Uterus (tissue), 3 donors: ENCODE measurements at regions not wholly inside any gene's neighbourhood (a gene's known extent, or its start where the extent isn't known, plus 50 kb on each side); places are given as distances from the start of the nearest gene placed in this dataset.

Source experiments
- DNase-seq, 2 donors: peaks; one replicate each; pipeline ENCODE4 v3.0.0-alpha.2; 2019 to 2020
- H3K27ac ChIP-seq, 2 donors: fragments of 200-600 bp; sonication (generic); 1 replicate in 1 of 2; 2 replicates in 1 of 2; pipeline ENCODE4 v1.5.1; 2016 to 2018
- H3K27me3 ChIP-seq, 2 donors: fragments of 200-600 bp; sonication (generic); one replicate each; pipeline ENCODE4 v1.5.1; 2018 to 2019; ENCODE audit warnings: control low read depth in 1 of 2
- H3K36me3 ChIP-seq, 2 donors: fragments of 200-600 bp; sonication (generic); one replicate each; pipeline ENCODE4 v1.5.1; 2019; ENCODE audit warnings: control low read depth in 1 of 2
- H3K4me1 ChIP-seq, 2 donors: fragments of 200-600 bp; sonication (generic); one replicate each; pipeline ENCODE4 v1.5.1; 2018 to 2019; ENCODE audit warnings: control low read depth in 1 of 2
- H3K4me3 ChIP-seq, 2 donors: fragments of 200-600 bp; sonication (generic); 1 replicate in 1 of 2; 2 replicates in 1 of 2; pipeline ENCODE4 v1.5.1; 2018 to 2019; ENCODE audit warnings: mild to moderate bottlenecking in 1 of 2
- H3K9me3 ChIP-seq, 2 donors: fragments of 200-600 bp; sonication (generic); one replicate each; pipeline ENCODE4 v1.5.1; 2019; ENCODE audit warnings: control low read depth in 1 of 2
- POLR2A ChIP-seq, 2 donors: fragments of 450-650 bp; IDR thresholded peaks; one replicate each; pipeline ENCODE4 v1.6.1; 2016; ENCODE audit warnings: antibody characterized with exemption in 2 of 2, mild to moderate bottlenecking in 1 of 2, moderate library complexity in 1 of 2
- intact Hi-C: fragments of 100-400 bp; cut with DNase I; formaldehyde crosslinking; loops from one replicate; pipeline ENCODE4 v1.15.1; 2023; ENCODE audit warnings: low total_unique reads
- TF ChIP-seq, protein P1 (sequence below), 4 experiments: fragments of 200-600 bp in 2 of 4; fragments of 450-650 bp in 2 of 4; sonication (generic) in 2 of 4; IDR thresholded peaks; one replicate each; pipeline ENCODE4 v1.5.1; 2016 to 2019; ENCODE audit warnings: antibody characterized with exemption in 4 of 4, mild to moderate bottlenecking in 2 of 4, moderate library complexity in 1 of 4
- donor health status: DM: yes; HTN: yes; CAD: no.

DNA sequence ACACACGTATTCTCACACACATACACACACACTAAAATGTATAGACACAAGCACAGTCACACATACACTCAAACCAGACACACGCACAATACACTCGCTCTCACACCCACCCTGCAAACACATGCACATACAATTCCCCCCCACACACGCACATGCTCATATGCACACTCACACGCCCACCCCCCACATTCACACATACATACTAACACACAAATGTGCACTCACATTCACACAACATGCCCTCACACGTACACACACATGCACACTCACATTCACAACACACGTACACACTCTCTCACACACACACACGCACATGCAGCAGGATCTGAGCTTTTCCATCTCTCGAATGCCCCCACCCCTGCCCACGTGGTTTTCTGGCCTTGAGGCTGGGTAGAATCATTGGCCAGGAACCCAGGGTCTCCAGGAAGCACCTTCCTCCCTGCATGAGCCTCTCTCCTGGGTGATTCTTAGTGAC, 589.7 kb downstream of the PTPRU start:
- Histone ChIP-seq H3K27ac (no peak overlapping the region), H3K4me3 (no peak overlapping the region), H3K9me3 (no peaks in the 10 kb centered on the region), H3K4me1 (no peaks in the 10 kb centered on the region), H3K27me3 (no peaks in the 10 kb centered on the region), H3K36me3 (no peaks in the 10 kb centered on the region)
- intact Hi-C loops = no loop called here
- no peak for DNase-seq
- TF ChIP-seq, protein P1, sequence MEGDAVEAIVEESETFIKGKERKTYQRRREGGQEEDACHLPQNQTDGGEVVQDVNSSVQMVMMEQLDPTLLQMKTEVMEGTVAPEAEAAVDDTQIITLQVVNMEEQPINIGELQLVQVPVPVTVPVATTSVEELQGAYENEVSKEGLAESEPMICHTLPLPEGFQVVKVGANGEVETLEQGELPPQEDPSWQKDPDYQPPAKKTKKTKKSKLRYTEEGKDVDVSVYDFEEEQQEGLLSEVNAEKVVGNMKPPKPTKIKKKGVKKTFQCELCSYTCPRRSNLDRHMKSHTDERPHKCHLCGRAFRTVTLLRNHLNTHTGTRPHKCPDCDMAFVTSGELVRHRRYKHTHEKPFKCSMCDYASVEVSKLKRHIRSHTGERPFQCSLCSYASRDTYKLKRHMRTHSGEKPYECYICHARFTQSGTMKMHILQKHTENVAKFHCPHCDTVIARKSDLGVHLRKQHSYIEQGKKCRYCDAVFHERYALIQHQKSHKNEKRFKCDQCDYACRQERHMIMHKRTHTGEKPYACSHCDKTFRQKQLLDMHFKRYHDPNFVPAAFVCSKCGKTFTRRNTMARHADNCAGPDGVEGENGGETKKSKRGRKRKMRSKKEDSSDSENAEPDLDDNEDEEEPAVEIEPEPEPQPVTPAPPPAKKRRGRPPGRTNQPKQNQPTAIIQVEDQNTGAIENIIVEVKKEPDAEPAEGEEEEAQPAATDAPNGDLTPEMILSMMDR (IDR thresholded peaks at IDR 0.05) = no peak
- TF ChIP-seq POLR2A (IDR thresholded peaks at IDR 0.05) = no peak

DNA sequence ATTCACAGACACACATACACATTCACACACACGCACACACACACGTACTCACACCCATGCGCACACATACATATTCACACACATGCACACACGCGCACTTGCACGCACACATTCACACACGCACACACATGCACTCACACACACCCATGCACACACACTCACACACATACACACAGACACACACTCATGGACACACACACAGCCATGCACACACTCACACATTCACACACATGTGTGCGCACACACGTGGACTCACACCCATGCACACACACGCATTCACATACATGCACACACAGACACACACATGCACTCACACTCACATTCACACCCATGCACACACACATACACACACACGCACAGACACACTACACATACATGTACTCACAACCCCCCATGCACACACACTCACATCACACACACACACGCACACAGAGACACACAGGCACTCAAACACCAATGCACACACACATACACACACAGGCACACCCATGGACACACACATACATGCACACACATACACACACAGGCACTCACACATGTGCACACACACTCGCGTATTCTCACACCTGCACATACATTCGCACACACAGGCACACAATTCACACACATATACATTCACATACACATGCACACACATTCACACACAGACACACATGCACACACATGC, 589.1 kb downstream of the PTPRU start:
- no peaks in the 10 kb centered on the region for H3K4me1 ChIP-seq
- no peak overlapping the region for H3K27ac ChIP-seq
- no peak for DNase-seq
- no peak overlapping the region for H3K4me3 ChIP-seq
- TF ChIP-seq, protein P1 (IDR thresholded peaks at IDR 0.05) = no peak
- TF ChIP-seq POLR2A (IDR thresholded peaks at IDR 0.05) = no peak
- H3K27me3 ChIP-seq = no peaks in the 10 kb centered on the region
- intact Hi-C loops = no loop called here
- H3K36me3 ChIP-seq = no peaks in the 10 kb centered on the region
- H3K9me3 ChIP-seq = no peaks in the 10 kb centered on the region

DNA sequence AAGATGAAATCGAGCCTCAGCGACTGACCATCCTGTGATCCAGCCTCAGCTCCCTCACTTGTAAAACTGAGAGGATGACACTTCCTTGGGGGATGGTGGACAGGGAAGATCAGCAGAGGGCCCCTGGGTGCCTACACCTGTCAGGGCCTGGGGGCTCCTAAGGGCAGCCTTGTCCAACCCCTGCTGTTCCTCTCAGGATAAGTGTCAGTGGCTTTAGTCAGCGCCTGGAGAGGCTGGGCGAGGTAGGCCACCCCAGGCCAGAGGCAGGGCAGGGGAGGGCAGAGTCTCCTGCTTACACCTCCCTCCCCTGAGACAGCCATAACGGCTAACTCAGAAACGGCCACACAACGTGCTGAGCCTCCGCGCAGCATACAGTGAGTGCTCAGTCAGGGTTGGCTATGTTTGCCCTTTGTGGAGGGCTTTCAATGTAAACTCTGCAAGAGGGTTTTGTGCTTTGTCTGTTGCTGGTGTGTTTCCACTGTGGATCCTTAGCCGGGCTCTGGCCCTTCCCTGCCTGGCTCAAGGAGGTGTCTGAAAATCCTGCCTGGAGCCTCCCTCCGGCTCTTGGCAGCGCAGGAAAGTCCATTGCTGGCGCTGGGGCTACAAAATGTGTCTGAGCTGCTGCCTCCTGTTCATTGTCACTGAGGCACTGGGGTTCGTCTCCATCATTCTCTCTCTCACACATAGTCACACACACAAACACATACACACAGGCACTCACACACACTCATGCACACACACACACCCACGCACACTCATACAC, 588.4 kb downstream of the PTPRU start:
- Histone ChIP-seq H3K36me3 (no peaks in the 10 kb centered on the region), H3K9me3 (no peaks in the 10 kb centered on the region), H3K4me1 (no peaks in the 10 kb centered on the region), H3K27ac (no peak overlapping the region), H3K27me3 (no peaks in the 10 kb centered on the region), H3K4me3 (no peak overlapping the region)
- DNase-seq = no peak
- TF ChIP-seq, protein P1 (IDR thresholded peaks at IDR 0.05) = no peak
- TF ChIP-seq POLR2A (IDR thresholded peaks at IDR 0.05) = no peak
- intact Hi-C loops = no loop called here

DNA sequence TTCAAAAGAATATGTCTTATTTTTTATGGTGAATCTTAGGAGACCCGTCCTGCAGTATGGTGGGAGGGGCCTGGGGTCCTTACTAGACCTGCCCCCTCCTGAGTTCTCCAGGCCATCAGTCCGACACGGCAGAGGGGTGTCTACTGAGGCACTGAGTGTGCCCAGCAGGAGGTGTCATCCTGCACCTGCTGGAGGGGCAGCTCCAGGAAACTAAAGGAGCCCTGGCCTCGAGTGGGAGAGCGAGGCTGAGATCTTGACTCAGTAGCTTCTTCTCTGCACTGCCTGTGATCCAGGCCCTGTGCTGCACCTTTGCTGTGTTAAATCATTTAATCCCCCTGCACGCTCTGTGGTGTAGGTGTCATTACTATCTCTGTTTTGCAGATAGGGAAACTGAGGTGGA, 587.7 kb downstream of the PTPRU start:
- intact Hi-C loops = no loop called here
- H3K27me3 ChIP-seq = no peaks in the 10 kb centered on the region
- H3K27ac ChIP-seq = no peak overlapping the region
- no peaks in the 10 kb centered on the region for H3K36me3 ChIP-seq
- no peaks in the 10 kb centered on the region for H3K9me3 ChIP-seq
- TF ChIP-seq, protein P1 (IDR thresholded peaks at IDR 0.05) = no peak
- no peak for TF ChIP-seq POLR2A (IDR thresholded peaks at IDR 0.05)
- no peak for DNase-seq
- H3K4me1 ChIP-seq = no peaks in the 10 kb centered on the region
- no peak overlapping the region for H3K4me3 ChIP-seq

DNA sequence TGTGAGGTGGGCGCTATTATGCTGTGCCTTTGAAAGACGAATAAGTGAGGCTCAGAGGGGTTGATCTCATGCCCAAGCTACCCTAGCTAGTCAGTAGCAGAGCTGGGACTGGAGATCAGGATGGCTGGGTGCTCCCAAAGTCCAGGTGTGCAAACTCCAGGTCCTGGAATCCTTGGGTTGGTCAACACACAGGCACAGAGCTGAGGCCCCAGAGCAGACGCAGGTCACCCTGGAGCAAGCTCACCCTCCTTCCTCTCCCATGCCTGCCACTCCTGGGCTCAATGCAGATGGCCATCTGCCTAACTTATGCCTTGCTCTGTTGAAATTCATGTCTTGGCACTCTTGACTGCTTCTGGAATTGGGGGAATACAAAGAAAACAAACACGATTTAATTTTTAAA, 587.2 kb downstream of the PTPRU start:
- H3K9me3 ChIP-seq = no peaks in the 10 kb centered on the region
- no peaks in the 10 kb centered on the region for H3K27me3 ChIP-seq
- H3K36me3 ChIP-seq = no peaks in the 10 kb centered on the region
- no peak for TF ChIP-seq POLR2A (IDR thresholded peaks at IDR 0.05)
- TF ChIP-seq, protein P1 (IDR thresholded peaks at IDR 0.05) = no peak
- no peak for DNase-seq
- no peak overlapping the region for H3K4me3 ChIP-seq
- no peaks in the 10 kb centered on the region for H3K4me1 ChIP-seq
- no peak overlapping the region for H3K27ac ChIP-seq
- intact Hi-C loops = no loop called here
